ENCODE measurements at regions not wholly inside any gene's neighbourhood (a gene's known extent, or its start where the extent isn't known, plus 50 kb on each side); places are given as distances from the start of the nearest gene placed in this dataset.
"Not testable (repeated sequence)": the region's sequence is repeated elsewhere in the genome, so short reads cannot be mapped to it uniquely, and the experiment has no call there.

GRCh38 chr5:97501286-97501964, 318.4 kb upstream of the RIOK2 start:
- Histone ChIP-seq H3K27me3 (ENCODE audit: control insufficient read depth, insufficient read depth, low read length) (no peaks in the 10 kb centered on the region), H3K36me3 (ENCODE audit: control insufficient read depth, insufficient read depth, low read length) (no peaks in the 10 kb centered on the region), H3K9me3 (ENCODE audit: control insufficient read depth, insufficient read depth, low read length) (no peaks in the 10 kb centered on the region), H3K4me1 (ENCODE audit: control insufficient read depth, insufficient read depth, low read length) (no peaks in the 10 kb centered on the region), H3K27ac (ENCODE audit: low read length) (no peak overlapping the region), H3K4me3 (ENCODE audit: low read length) (no peak overlapping the region)
- DNase-seq (ENCODE audit: low read depth, low spot score), result no peak
- no CpG with 5 or more reads among the region's 3 CpGs for WGBS (ENCODE audit: insufficient coverage, insufficient read length)

GRCh38 chr5:97501965-97502305, 318.9 kb upstream of the RIOK2 start:
- Histone ChIP-seq H3K9me3 (ENCODE audit: control insufficient read depth, insufficient read depth, low read length) (no peaks in the 10 kb centered on the region), H3K4me1 (ENCODE audit: control insufficient read depth, insufficient read depth, low read length) (no peaks in the 10 kb centered on the region), H3K4me3 (ENCODE audit: low read length) (no peak overlapping the region), H3K27ac (ENCODE audit: low read length) (no peak overlapping the region), H3K36me3 (ENCODE audit: control insufficient read depth, insufficient read depth, low read length) (no peaks in the 10 kb centered on the region), H3K27me3 (ENCODE audit: control insufficient read depth, insufficient read depth, low read length) (no peaks in the 10 kb centered on the region)
- no CpG with 5 or more reads among the region's 3 CpGs for WGBS (ENCODE audit: insufficient coverage, insufficient read length)
- DNase-seq (ENCODE audit: low read depth, low spot score), result no peak

DNA sequence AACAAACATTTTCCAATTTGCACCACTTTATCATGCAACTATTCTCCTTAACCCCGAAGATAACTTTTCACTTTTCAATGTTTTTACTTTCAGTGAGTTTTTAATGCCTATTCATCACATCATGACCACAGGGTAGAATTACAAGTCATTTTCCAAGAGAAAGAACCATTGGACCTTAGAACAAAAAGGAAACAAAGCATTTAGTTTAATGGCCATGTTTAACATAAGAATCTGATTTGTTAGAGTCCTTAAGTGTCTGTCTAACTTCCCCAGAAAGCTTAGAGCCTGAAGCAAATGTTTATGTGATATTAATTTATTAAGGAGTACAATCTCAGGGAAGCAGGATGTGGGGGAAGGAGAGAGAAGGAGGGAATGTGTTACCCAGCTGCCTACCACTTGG, 325.8 kb upstream of the RIOK2 start:
- no peak for DNase-seq (ENCODE audit: low read depth, low spot score)
- H3K4me3 ChIP-seq (ENCODE audit: low read length), result no peak overlapping the region
- H3K9me3 ChIP-seq (ENCODE audit: control insufficient read depth, insufficient read depth, low read length), result no peaks in the 10 kb centered on the region
- H3K4me1 ChIP-seq (ENCODE audit: control insufficient read depth, insufficient read depth, low read length), result no peaks in the 10 kb centered on the region
- no CpG with 5 or more reads among the region's 1 CpG for WGBS (ENCODE audit: insufficient coverage, insufficient read length)
- no peaks in the 10 kb centered on the region for H3K27me3 ChIP-seq (ENCODE audit: control insufficient read depth, insufficient read depth, low read length)
- H3K36me3 ChIP-seq (ENCODE audit: control insufficient read depth, insufficient read depth, low read length), result no peaks in the 10 kb centered on the region
- no peak overlapping the region for H3K27ac ChIP-seq (ENCODE audit: low read length)

- not testable (repeated sequence) for H3K36me3 ChIP-seq (ENCODE audit: control insufficient read depth, insufficient read depth, low read length); H3K27me3 ChIP-seq (ENCODE audit: control insufficient read depth, insufficient read depth, low read length); H3K27ac ChIP-seq (ENCODE audit: low read length); DNase-seq (ENCODE audit: low read depth, low spot score); H3K9me3 ChIP-seq (ENCODE audit: control insufficient read depth, insufficient read depth, low read length); H3K4me3 ChIP-seq (ENCODE audit: low read length); H3K4me1 ChIP-seq (ENCODE audit: control insufficient read depth, insufficient read depth, low read length)
- no CpG with 5 or more reads among the region's 22 CpGs for WGBS (ENCODE audit: insufficient coverage, insufficient read length)
Observed at GRCh38 chr5:97519565-97519964, 336.5 kb upstream of the RIOK2 start.

DNA sequence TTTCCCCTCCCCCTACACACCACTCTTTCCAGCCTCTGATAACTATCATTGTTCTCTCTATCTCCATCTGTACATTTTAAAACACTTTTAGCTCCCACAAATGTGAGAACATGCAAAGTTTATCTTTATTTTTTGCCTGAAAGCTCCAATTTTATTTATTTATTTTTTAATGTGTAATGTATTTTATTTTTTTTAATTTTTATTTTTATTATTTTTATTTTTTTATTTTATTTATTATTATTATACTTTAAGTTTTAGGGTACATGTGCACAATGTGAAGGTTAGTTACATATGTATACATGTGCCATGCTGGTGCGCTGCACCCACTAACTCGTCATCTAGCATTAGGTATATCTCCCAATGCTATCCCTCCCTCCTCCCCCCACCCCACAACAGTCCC, 340.3 kb upstream of the RIOK2 start:
- H3K27me3 ChIP-seq (ENCODE audit: control insufficient read depth, insufficient read depth, low read length); H3K36me3 ChIP-seq (ENCODE audit: control insufficient read depth, insufficient read depth, low read length); H3K4me3 ChIP-seq (ENCODE audit: low read length); H3K27ac ChIP-seq (ENCODE audit: low read length); H3K9me3 ChIP-seq (ENCODE audit: control insufficient read depth, insufficient read depth, low read length); H3K4me1 ChIP-seq (ENCODE audit: control insufficient read depth, insufficient read depth, low read length); DNase-seq (ENCODE audit: low read depth, low spot score): not testable (repeated sequence)
- WGBS (ENCODE audit: insufficient coverage, insufficient read length), result no CpG with 5 or more reads among the region's 2 CpGs

DNA sequence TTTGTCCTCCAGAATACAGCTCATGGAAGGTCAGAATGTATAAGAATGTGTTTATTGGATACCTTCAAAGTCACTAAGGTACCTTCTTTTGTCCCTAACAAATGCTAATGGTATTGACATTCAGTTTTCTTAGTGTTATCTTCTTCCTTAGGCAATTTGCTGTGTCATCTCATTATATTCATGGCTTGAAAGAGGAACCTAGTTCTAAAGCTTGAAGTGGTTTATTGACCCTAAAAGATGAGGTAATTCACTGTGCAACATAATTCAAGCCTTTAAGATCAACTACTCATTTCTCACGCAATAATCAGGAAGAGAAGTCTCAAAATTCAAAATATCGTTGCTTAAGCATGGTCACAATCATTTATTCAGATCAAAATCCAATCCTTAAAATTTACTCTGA, 342.7 kb upstream of the RIOK2 start:
- Histone ChIP-seq H3K27ac (ENCODE audit: low read length) (no peak overlapping the region), H3K9me3 (ENCODE audit: control insufficient read depth, insufficient read depth, low read length) (no peaks in the 10 kb centered on the region), H3K36me3 (ENCODE audit: control insufficient read depth, insufficient read depth, low read length) (no peaks in the 10 kb centered on the region), H3K4me1 (ENCODE audit: control insufficient read depth, insufficient read depth, low read length) (no peaks in the 10 kb centered on the region), H3K4me3 (ENCODE audit: low read length) (no peak overlapping the region), H3K27me3 (ENCODE audit: control insufficient read depth, insufficient read depth, low read length) (no peaks in the 10 kb centered on the region)
- no CpG with 5 or more reads among the region's 2 CpGs for WGBS (ENCODE audit: insufficient coverage, insufficient read length)
- DNase-seq (ENCODE audit: low read depth, low spot score), result no peak

GRCh38 chr5:97528941-97529340, 345.9 kb upstream of the RIOK2 start:
- WGBS (ENCODE audit: insufficient coverage, insufficient read length), result no CpG with 5 or more reads among the region's 4 CpGs
- DNase-seq (ENCODE audit: low read depth, low spot score), result no peak
- H3K9me3 ChIP-seq (ENCODE audit: control insufficient read depth, insufficient read depth, low read length), result no peaks in the 10 kb centered on the region

DNA sequence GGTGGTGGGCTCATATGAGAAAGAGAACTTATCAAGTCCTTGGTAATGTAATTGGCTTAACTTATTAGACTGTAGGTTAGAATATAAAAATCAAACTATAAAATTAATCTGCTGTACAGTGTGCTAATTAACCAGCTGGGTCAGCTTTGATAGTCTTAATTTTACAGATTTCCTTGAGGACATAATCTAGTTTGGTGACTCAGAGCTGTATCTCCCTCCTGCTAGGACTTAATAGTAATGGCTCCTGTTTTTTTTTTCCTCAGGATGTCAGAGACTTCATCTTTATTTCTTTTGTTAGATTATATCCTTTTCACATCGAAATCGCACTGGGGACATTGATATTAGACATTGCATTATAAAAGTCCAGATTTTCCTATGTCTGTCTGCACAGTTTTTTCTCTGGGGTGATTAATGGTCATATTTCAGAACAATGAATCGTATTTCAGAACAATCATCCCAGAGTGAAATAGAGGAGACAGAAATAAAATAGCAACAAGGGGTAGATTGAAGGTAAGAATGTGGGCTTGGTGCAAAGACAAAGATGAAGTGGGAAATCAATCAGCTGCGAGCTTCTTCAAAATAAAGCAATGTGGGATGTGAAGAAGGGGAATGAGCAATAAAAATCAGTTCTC, 346.4 kb upstream of the RIOK2 start:
- WGBS (ENCODE audit: insufficient coverage, insufficient read length), result no CpG with 5 or more reads among the region's 4 CpGs
- Histone ChIP-seq H3K36me3 (ENCODE audit: control insufficient read depth, insufficient read depth, low read length) (no peaks in the 10 kb centered on the region), H3K4me3 (ENCODE audit: low read length) (no peak overlapping the region), H3K4me1 (ENCODE audit: control insufficient read depth, insufficient read depth, low read length) (no peaks in the 10 kb centered on the region), H3K27ac (ENCODE audit: low read length) (no peak overlapping the region), H3K9me3 (ENCODE audit: control insufficient read depth, insufficient read depth, low read length) (no peaks in the 10 kb centered on the region), H3K27me3 (ENCODE audit: control insufficient read depth, insufficient read depth, low read length) (no peaks in the 10 kb centered on the region)
- DNase-seq (ENCODE audit: low read depth, low spot score), result no peak

More at GRCh38 chr5:97528941-97529340, 345.9 kb upstream of the RIOK2 start:
- Histone ChIP-seq H3K27ac (ENCODE audit: low read length) (no peak overlapping the region), H3K36me3 (ENCODE audit: control insufficient read depth, insufficient read depth, low read length) (no peaks in the 10 kb centered on the region), H3K4me1 (ENCODE audit: control insufficient read depth, insufficient read depth, low read length) (no peaks in the 10 kb centered on the region), H3K4me3 (ENCODE audit: low read length) (no peak overlapping the region), H3K27me3 (ENCODE audit: control insufficient read depth, insufficient read depth, low read length) (no peaks in the 10 kb centered on the region)

DNA sequence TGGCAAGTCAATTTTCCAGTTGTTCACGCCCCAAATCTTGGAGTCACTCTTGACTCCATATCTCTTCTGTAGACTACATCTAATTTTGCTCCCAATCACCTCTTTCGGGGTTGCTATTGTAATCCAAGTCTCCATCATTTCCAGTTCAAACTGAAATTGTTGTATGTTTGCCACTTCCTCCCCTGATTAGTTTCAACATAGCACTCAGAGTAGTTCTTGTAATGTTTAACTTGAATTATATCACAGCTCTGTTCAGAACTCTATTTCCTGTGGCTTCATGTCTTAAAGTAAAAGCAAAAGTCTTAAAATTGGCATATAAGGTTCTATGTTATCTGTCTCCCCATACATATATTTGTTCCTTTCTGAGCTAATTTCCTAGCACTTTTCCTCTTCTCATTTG, 348.5 kb upstream of the RIOK2 start:
- WGBS (ENCODE audit: insufficient coverage, insufficient read length), result no CpG with 5 or more reads among the region's 2 CpGs
- Histone ChIP-seq H3K4me3 (ENCODE audit: low read length) (no peak overlapping the region), H3K9me3 (ENCODE audit: control insufficient read depth, insufficient read depth, low read length) (no peaks in the 10 kb centered on the region), H3K4me1 (ENCODE audit: control insufficient read depth, insufficient read depth, low read length) (no peaks in the 10 kb centered on the region), H3K27me3 (ENCODE audit: control insufficient read depth, insufficient read depth, low read length) (no peaks in the 10 kb centered on the region), H3K36me3 (ENCODE audit: control insufficient read depth, insufficient read depth, low read length) (no peaks in the 10 kb centered on the region), H3K27ac (ENCODE audit: low read length) (no peak overlapping the region)
- no peak for DNase-seq (ENCODE audit: low read depth, low spot score)

DNA sequence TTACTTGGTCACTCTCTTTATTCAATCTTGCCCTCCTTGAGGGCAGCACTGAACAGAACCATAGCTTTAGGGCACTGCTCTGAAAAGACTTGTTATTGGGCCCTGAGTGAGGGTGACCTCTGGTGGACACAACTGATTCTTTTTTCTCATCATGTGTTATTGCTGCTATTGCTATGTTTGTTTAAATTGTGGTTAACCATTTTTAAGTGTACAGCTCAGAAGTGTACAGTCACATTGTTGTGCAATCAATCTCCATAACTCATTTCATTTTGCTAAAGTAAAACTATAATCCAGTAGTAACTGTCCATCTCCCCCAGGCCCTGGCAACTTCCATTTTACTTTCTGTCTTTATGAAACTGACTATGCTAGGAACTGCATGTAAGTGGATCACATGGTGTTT, 351.1 kb upstream of the RIOK2 start:
- no peak overlapping the region for H3K27ac ChIP-seq (ENCODE audit: low read length)
- H3K27me3 ChIP-seq (ENCODE audit: control insufficient read depth, insufficient read depth, low read length), result no peaks in the 10 kb centered on the region
- H3K9me3 ChIP-seq (ENCODE audit: control insufficient read depth, insufficient read depth, low read length), result no peaks in the 10 kb centered on the region
- peak; percentile 25 for DNase-seq (ENCODE audit: low read depth, low spot score)
- H3K4me1 ChIP-seq (ENCODE audit: control insufficient read depth, insufficient read depth, low read length), result no peaks in the 10 kb centered on the region
- H3K36me3 ChIP-seq (ENCODE audit: control insufficient read depth, insufficient read depth, low read length), result no peaks in the 10 kb centered on the region
- H3K4me3 ChIP-seq (ENCODE audit: low read length), result no peak overlapping the region

DNA sequence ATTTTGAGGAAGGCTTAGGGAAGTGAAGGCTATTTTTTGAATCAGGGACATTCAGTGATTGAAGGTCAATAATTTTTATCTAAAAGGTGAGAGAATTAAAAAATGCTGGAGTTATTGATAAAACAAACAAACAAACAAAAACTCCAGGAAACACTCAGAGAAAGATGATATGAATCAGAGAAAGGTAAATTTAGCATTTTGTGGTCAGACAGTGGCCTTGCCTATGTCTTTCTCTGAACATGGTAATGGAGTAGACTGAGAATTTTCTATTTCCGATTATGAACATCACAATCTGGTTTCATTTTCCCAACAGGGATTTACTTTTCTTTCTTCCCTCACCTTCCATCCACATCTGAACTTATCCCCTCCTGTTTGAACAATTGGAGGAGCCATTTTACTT, 353.6 kb upstream of the RIOK2 start:
- H3K4me3 ChIP-seq (ENCODE audit: low read length), result no peak overlapping the region
- no peaks in the 10 kb centered on the region for H3K4me1 ChIP-seq (ENCODE audit: control insufficient read depth, insufficient read depth, low read length)
- H3K27ac ChIP-seq (ENCODE audit: low read length), result no peak overlapping the region
- no CpG with 5 or more reads among the region's 1 CpG for WGBS (ENCODE audit: insufficient coverage, insufficient read length)
- no peaks in the 10 kb centered on the region for H3K9me3 ChIP-seq (ENCODE audit: control insufficient read depth, insufficient read depth, low read length)
- no peaks in the 10 kb centered on the region for H3K27me3 ChIP-seq (ENCODE audit: control insufficient read depth, insufficient read depth, low read length)
- no peaks in the 10 kb centered on the region for H3K36me3 ChIP-seq (ENCODE audit: control insufficient read depth, insufficient read depth, low read length)
- DNase-seq (ENCODE audit: low read depth, low spot score), result no peak
